Loucy (cell line): ENCODE measurements at regions not wholly inside any gene's neighbourhood (a gene's known extent, or its start where the extent isn't known, plus 50 kb on each side); places are given as distances from the start of the nearest gene placed in this dataset.

Experiments used
- EZH2phosphoT487 ChIP-seq: fragments of 200-600 bp; IDR thresholded peaks from 2 replicates; pipeline ENCODE4 v1.6.1; 2018; ENCODE audit warnings: antibody characterized with exemption, mild to moderate bottlenecking, moderate library complexity, borderline replicate concordance
- TF ChIP-seq, protein P1 (sequence below): fragments of 200-600 bp; sonication (generic); conservative IDR thresholded peaks from 2 replicates; pipeline ENCODE4 v1.5.1; 2014; ENCODE audit warnings: mild to moderate bottlenecking, antibody characterized with exemption, low read length

DNA sequence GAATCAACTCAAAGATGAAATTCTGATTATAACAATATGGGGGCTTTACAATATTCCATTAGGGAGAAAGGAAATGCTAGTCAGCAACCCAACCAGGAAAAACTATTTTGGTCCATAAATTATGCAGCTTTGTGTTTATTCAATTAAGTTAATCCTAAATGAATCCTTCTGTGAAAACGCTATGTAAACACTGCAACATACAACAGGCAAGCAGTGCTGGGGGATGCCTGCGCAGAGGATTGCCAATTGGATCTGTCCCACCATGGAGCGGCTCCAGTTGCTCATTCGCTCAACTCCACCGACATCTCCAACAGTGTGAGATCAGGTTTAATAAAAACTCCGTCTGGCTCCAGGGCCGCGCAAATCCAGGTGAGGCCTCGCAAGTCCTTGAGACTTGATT is 290.5 kb upstream of the VEPH1 start:
- TF ChIP-seq, protein P1, sequence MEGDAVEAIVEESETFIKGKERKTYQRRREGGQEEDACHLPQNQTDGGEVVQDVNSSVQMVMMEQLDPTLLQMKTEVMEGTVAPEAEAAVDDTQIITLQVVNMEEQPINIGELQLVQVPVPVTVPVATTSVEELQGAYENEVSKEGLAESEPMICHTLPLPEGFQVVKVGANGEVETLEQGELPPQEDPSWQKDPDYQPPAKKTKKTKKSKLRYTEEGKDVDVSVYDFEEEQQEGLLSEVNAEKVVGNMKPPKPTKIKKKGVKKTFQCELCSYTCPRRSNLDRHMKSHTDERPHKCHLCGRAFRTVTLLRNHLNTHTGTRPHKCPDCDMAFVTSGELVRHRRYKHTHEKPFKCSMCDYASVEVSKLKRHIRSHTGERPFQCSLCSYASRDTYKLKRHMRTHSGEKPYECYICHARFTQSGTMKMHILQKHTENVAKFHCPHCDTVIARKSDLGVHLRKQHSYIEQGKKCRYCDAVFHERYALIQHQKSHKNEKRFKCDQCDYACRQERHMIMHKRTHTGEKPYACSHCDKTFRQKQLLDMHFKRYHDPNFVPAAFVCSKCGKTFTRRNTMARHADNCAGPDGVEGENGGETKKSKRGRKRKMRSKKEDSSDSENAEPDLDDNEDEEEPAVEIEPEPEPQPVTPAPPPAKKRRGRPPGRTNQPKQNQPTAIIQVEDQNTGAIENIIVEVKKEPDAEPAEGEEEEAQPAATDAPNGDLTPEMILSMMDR: no peak
- no peak for TF ChIP-seq EZH2phosphoT487
